Fibroblast of pulmonary artery (primary cell): ENCODE measurements at regions not wholly inside any gene's neighbourhood (a gene's known extent, or its start where the extent isn't known, plus 50 kb on each side); places are given as distances from the start of the nearest gene placed in this dataset.
"Not testable (repeated sequence)": the region's sequence is repeated elsewhere in the genome, so short reads cannot be mapped to it uniquely, and the experiment has no call there.

ENCODE experiments used
- DNase-seq: peaks from one replicate; pipeline ENCODE4 v3.0.0-alpha.2; 2010; ENCODE audit warnings: low read depth
- H3K4me3 ChIP-seq: replicated peaks from 2 replicates; pipeline ENCODE4 v1.5.1; 2011; ENCODE audit warnings: low read depth, mild to moderate bottlenecking, control low read depth, low read length, moderate library complexity
- CTCF ChIP-seq: IDR thresholded peaks from 2 replicates; pipeline ENCODE4 v1.5.1; 2011; ENCODE audit warnings: mild to moderate bottlenecking, control low read depth, low read length, inconsistent platforms; ENCODE audit errors: missing control alignments

DNA sequence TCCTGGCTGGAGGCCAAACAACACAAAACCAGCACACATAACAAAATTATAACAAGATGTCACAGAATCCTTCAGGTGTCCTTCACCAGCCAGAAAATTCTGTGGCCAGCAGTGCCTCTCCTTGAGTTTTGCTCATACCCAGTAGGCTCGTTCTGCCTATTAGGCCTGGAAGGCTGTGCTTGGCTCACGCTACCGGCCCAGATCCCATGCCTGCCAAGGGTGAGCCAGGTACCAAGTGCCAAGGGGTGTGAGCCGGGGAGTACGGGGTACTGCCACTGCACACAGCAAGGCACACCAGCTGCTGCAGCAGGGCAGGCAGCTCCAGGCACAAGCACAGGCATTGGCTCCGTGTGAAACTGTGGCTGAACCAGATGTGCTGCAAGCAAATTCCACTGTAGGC, 1562.0 kb downstream of the REEP3 start:
- no peak overlapping the region for H3K4me3 ChIP-seq
- TF ChIP-seq CTCF = no peak
- no peak for DNase-seq

- TF ChIP-seq CTCF = no peak
- DNase-seq = no peak
- no peak overlapping the region for H3K4me3 ChIP-seq
These were observed 1569.8 kb downstream of the REEP3 start for GRCh38 chr10:65090991-65091390.

DNA sequence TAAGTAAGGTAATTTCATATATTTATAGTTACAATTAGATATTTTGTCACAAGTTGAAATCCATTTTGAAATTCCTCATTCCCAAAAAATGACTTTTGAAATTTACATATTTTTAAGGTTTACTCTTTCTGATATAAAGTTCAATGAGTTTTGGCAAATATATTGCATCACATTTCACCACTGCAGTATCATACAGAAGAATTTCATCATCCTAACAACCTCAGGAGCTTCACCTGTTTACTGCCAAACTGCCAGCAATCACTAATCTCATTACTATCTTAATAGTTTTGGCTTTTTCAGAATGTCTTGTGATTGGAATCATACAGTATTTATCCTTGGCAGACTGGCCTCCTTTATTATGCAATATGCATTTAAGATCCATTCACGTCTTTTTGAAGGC, 1578.9 kb downstream of the REEP3 start:
- no peak for TF ChIP-seq CTCF
- no peak overlapping the region for H3K4me3 ChIP-seq
- DNase-seq = no peak

DNA sequence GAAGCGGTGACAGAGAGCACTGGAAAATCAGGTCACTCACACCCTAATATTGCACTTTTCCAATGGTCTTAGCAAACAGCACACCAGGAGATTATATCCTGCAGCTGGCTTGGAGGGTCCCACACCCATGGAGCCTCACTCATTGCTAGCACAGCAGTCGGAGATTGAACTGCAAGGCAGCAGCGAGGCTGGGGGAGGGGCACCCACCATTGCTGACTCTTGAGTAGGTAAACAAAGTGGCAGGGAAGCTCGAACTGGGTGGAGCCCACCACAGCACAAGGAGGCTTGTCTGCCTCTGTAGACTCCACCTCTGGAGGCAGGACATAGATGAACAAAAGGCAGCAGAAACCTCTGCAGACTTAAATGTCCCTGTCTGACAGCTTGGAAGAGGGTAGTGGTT, 1579.7 kb downstream of the REEP3 start:
- H3K4me3 ChIP-seq, DNase-seq: not testable (repeated sequence)

GRCh38 chr10:65110009-65110408, 1588.8 kb downstream of the REEP3 start:
- DNase-seq = no peak
- no peak for TF ChIP-seq CTCF
- H3K4me3 ChIP-seq = no peak overlapping the region

- not testable (repeated sequence) for DNase-seq, H3K4me3 ChIP-seq
These were observed 1589.9 kb downstream of the REEP3 start for GRCh38 chr10:65111059-65111458.

DNA sequence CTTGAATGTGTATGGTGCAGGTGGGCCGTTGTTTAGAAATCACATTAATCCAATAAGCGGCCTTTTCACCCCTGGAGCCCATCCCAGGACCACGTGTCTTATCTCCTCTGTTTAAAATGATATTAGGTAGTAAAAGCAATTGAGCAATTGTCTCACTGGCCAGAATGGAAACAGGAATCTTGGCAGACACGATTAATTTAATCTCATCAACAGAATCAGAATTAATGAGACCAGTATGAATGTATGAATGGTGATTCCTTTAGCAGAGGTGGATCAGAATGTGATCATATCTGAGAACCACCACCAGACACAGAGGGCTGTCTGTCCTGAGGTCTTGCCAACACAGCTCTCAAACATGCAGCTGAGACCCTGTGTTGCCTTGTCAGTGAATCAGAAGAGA, 1591.4 kb downstream of the REEP3 start:
- DNase-seq = no peak
- no peak for TF ChIP-seq CTCF

DNA sequence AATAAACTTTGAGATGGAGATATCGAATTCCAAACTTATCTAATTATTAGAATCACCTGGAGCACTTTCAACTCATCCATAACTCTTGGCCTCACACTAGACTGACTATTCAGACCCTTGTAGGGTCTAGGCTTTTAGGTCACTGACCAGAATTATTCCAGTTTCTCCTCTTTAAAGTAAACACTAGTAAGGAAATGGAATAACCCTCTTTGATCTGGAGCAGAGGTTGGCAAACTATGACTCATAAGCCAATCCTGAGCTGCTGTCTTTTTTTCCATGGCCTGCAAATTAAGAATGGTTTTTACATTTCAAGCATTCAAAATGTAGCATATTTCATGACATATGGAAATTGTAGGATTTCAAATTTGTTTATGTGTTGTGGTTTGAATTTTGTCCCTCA, 1601.9 kb downstream of the REEP3 start:
- no peak for DNase-seq
- no peak for TF ChIP-seq CTCF
- no peak overlapping the region for H3K4me3 ChIP-seq

More for the DNA sequence above, 1591.4 kb downstream of the REEP3 start:
- H3K4me3 ChIP-seq = no peak overlapping the region
